ENCODE measurements at regions not wholly inside any gene's neighbourhood (a gene's known extent, or its start where the extent isn't known, plus 50 kb on each side); places are given as distances from the start of the nearest gene placed in this dataset.

DNA sequence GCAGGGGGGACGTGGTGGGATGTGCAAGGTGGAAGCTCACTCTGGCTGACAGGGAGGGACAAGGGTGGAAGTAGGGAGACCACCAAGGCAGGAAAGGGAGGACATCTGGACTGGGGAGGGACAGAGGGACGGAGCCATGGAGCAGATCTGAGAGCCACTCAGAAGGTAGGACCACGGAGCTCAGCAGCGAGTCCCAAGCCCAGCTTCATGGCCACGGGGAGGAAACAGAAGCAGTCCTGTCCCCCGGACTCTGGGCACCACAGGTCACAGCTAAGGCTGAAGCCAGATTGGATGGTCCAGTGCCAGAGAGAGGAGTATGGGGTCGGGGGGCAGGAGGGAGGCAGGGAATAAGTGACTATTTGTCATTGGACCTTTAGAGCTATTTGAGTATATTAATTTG lies 220.1 kb downstream of the TBC1D2B start (continued):
- no peak for TF ChIP-seq ASH2L (IDR thresholded peaks at IDR 0.05; ENCODE audit: low read length)
- TF ChIP-seq CEBPB (IDR thresholded peaks at IDR 0.05; ENCODE audit: low read depth, low read length) = no peak
- no peak for TF ChIP-seq CBX5 (IDR thresholded peaks at IDR 0.05; ENCODE audit: low read depth, low read length)
- no peak for TF ChIP-seq SIRT6 (IDR thresholded peaks at IDR 0.05; ENCODE audit: low read length)
- no peak for TF ChIP-seq YY1 (IDR thresholded peaks at IDR 0.05; ENCODE audit: low read depth, low read length)
- no peak for TF ChIP-seq HDAC2 (IDR thresholded peaks at IDR 0.05; ENCODE audit: borderline replicate concordance in 1 of 2, low read depth in 2 of 2, low read length in 2 of 2)
- no peak for TF ChIP-seq EZH2 (IDR thresholded peaks at IDR 0.05; ENCODE audit: low read depth, low read length, severe bottlenecking)
- no peak for TF ChIP-seq TBP (IDR thresholded peaks at IDR 0.05; ENCODE audit: low read depth, low read length)
- no peak for TF ChIP-seq POU5F1 (IDR thresholded peaks at IDR 0.05; ENCODE audit: low read depth, low read length)

Measured in H1 (cell line).